LNCAP (cell line): ENCODE measurements at regions not wholly inside any gene's neighbourhood (a gene's known extent, or its start where the extent isn't known, plus 50 kb on each side); places are given as distances from the start of the nearest gene placed in this dataset.

Experiments used
- CTCF ChIP-seq: fragments of 450-650 bp; IDR thresholded peaks from 2 replicates; pipeline ENCODE4 v1.5.1; 2017; ENCODE audit warnings: mild to moderate bottlenecking

- no peak for TF ChIP-seq CTCF
Observed at GRCh38 chr4:147104768-147105167, 159.1 kb upstream of the TTC29 start.

- TF ChIP-seq CTCF = no peak
Observed at GRCh38 chr4:147108409-147108808, 162.7 kb upstream of the TTC29 start.

GRCh38 chr4:147109800-147110199, 164.1 kb upstream of the TTC29 start:
- no peak for TF ChIP-seq CTCF

GRCh38 chr4:147110473-147111367, 165.1 kb upstream of the TTC29 start:
- peak; percentile 60 for TF ChIP-seq CTCF

GRCh38 chr4:147117431-147117830, 171.8 kb upstream of the TTC29 start:
- TF ChIP-seq CTCF = no peak

GRCh38 chr4:147118528-147118927, 172.9 kb upstream of the TTC29 start:
- no peak for TF ChIP-seq CTCF

- TF ChIP-seq CTCF = no peak
Observed at GRCh38 chr4:147122685-147123084, 177.0 kb upstream of the TTC29 start.
